ENCODE measurements at regions not wholly inside any gene's neighbourhood (a gene's known extent, or its start where the extent isn't known, plus 50 kb on each side); places are given as distances from the start of the nearest gene placed in this dataset.

GRCh38 chr9:7342229-7342628, 457.3 kb downstream of the DMAC1 start:
- intact Hi-C loops (cut with DNase I), result no loop called here
- Histone ChIP-seq H3K27ac (no peak overlapping the region), H3K27me3 (no peaks in the 10 kb centered on the region), H3K4me3 (no peak overlapping the region), H3K4me1 (no peaks in the 10 kb centered on the region), H3K9me3 (no peaks in the 10 kb centered on the region), H3K36me3 (no peaks in the 10 kb centered on the region)
- TF ChIP-seq CTCF (IDR thresholded peaks at IDR 0.05), result peak; percentile 24
- no peak for ATAC-seq
- no peak for DNase-seq

DNA sequence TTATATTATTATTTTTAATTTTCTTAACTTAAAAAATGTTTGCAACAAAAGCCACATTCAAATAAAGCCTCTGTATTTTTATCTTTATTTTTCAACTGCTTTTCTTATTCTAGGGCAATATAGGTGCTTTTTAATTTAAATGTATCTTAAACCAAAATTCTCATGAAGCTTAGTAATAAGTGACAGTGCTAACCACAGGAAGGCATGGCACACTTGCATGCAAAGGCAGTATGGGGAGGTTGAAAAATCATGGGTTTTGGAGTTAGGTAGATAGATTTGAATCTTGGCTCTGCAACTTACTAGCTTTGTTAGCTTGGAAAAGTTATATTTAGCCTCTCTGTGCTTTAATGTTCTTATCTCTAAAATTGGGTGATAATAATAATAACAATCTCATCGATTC, 458.0 kb downstream of the DMAC1 start:
- no peaks in the 10 kb centered on the region for H3K9me3 ChIP-seq
- DNase-seq (no peak), ATAC-seq (no peak)
- no peak overlapping the region for H3K4me3 ChIP-seq
- peaks cover 4% of the 10 kb centered on the region for H3K4me1 ChIP-seq
- no peak for TF ChIP-seq CTCF (IDR thresholded peaks at IDR 0.05)
- no peaks in the 10 kb centered on the region for H3K36me3 ChIP-seq
- intact Hi-C loops (cut with DNase I), result no loop called here
- no peak overlapping the region for H3K27ac ChIP-seq
- H3K27me3 ChIP-seq, result no peaks in the 10 kb centered on the region

DNA sequence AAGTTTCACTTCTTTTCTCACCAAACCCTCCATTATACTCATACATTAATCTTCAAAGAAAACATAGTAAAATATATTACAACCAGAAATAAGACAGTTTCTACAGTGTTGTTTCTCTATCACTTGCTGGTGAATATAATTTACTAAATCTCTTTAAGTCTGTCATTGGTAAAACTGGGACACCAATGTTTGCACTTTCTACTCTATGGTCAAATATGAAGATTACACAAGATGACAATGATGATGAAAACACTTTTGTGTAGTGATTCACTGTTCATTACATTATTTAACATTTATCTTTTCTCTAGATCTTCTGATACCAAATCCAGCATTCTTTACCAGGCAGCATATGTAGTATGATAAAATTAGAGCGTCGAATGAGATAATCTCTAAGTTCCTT, 459.1 kb downstream of the DMAC1 start:
- no peaks in the 10 kb centered on the region for H3K9me3 ChIP-seq
- no peak for DNase-seq

DNA sequence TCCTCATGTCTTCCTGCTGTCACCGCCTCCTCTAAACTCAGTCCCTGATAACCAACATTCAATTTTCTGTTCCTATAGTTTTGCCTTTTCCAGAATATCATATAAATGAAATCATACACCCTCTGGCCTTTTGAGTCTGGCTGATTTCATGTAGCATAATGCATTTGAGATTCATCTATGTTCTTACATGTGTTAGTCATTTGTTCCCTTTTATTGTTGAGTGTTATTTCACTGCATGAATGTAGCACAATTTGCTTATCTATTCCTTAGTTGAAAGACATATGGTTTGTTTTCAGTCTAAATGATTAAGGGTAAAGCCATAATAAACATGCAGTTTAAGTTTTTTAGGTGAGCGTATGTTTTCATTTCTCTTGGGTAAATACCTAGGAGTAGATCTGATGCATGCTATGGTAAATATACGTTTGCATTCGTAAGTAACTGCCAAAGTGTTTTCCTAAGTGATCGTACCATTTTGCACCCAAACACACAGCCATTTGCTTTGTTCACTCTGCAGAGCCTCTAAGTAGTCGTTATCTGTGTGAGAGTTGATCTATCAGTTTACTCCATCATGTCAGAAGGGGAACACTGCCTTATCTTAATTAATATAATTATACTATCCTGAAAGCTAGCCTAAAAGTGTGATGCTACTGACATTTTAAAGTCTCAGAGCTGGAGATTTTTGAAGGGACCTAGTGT, 460.8 kb downstream of the DMAC1 start:
- TF ChIP-seq CTCF (IDR thresholded peaks at IDR 0.05), result no peak
- DNase-seq, result no peak
- Histone ChIP-seq H3K27ac (no peak overlapping the region), H3K9me3 (no peaks in the 10 kb centered on the region), H3K27me3 (no peaks in the 10 kb centered on the region), H3K4me1 (peaks cover 6% of the 10 kb centered on the region), H3K4me3 (no peak overlapping the region), H3K36me3 (no peaks in the 10 kb centered on the region)
- no peak for ATAC-seq
- intact Hi-C loops (cut with DNase I), result no loop called here

More for the DNA sequence above, 459.1 kb downstream of the DMAC1 start:
- intact Hi-C loops (cut with DNase I), result no loop called here
- Histone ChIP-seq H3K27ac (no peak overlapping the region), H3K36me3 (no peaks in the 10 kb centered on the region), H3K27me3 (no peaks in the 10 kb centered on the region), H3K4me1 (peaks cover 6% of the 10 kb centered on the region), H3K4me3 (no peak overlapping the region)
- no peak for ATAC-seq
- TF ChIP-seq CTCF (IDR thresholded peaks at IDR 0.05), result no peak

DNA sequence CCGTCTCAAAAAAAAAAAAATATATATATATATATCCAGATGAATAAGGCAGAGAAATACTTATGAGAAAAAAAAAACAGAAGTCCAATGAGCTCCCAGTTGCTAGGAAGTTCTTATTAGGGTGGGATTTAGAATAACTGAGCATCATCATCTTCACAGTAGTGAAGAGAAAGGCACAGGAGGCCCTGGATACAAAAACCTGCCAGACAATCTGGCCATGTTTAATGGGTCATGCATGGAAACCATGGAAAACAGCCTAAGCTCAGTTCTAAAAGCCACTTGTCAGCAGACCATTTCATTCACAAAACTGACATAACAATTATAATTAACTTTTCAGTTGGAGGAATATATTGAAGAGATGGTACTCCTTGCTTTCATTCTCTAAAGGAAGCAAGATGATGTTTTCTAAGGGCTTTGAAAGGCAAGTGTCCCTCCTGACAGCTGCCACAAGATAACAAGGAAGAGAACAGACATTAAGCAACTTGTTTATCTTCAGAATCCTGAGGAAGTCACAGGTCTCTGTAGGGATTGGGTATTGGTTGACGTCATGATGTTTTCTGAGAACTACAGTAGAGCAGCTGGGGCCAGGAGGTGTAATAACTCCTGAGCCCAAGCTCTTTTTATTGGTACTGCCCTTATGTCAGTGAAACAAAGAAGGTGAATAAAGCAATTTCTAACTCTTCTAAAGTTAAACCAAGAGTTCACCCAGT, 463.1 kb downstream of the DMAC1 start:
- DNase-seq (no peak), ATAC-seq (peak; percentile 27)
- intact Hi-C loops (cut with DNase I), result no loop called here
- Histone ChIP-seq H3K4me3 (no peak overlapping the region), H3K4me1 (peaks cover 6% of the 10 kb centered on the region), H3K27me3 (no peaks in the 10 kb centered on the region), H3K27ac (no peak overlapping the region), H3K36me3 (no peaks in the 10 kb centered on the region), H3K9me3 (no peaks in the 10 kb centered on the region)
- TF ChIP-seq CTCF (IDR thresholded peaks at IDR 0.05), result no peak
